Right renal cortex interstitium (tissue), 3 donors: ENCODE measurements at regions not wholly inside any gene's neighbourhood (a gene's known extent, or its start where the extent isn't known, plus 50 kb on each side); places are given as distances from the start of the nearest gene placed in this dataset.

Source experiments
- DNase-seq, 3 donors: peaks; one replicate each; pipeline ENCODE4 v3.0.0-alpha.2; 2013; ENCODE audit warnings: low read depth in 3 of 3, low spot score in 2 of 3

GRCh38 chr5:4837489-4838058 is 302.6 kb upstream of the ADAMTS16 start:
- DNase-seq, result no peak

- DNase-seq, result no peak
Observed at GRCh38 chr5:4845221-4845620, 294.9 kb upstream of the ADAMTS16 start.

GRCh38 chr5:4847766-4848165 is 292.4 kb upstream of the ADAMTS16 start:
- no peak for DNase-seq

GRCh38 chr5:4855036-4855435 is 285.1 kb upstream of the ADAMTS16 start:
- no peak for DNase-seq

- DNase-seq, result no peak
Observed at GRCh38 chr5:4855880-4856279, 284.2 kb upstream of the ADAMTS16 start.

- no peak for DNase-seq
Observed at GRCh38 chr5:4857761-4858160, 282.4 kb upstream of the ADAMTS16 start.

- no peak for DNase-seq
Observed at GRCh38 chr5:4859500-4860235, 280.5 kb upstream of the ADAMTS16 start.

- no peak for DNase-seq
Observed at GRCh38 chr5:4860631-4861030, 279.5 kb upstream of the ADAMTS16 start.

- DNase-seq, result no peak
Observed at GRCh38 chr5:4862500-4862899, 277.6 kb upstream of the ADAMTS16 start.

- DNase-seq, result no peak
Observed at GRCh38 chr5:4866131-4866659, 273.9 kb upstream of the ADAMTS16 start.

- DNase-seq, result no peak
Observed at GRCh38 chr5:4866817-4867216, 273.3 kb upstream of the ADAMTS16 start.

- no peak for DNase-seq
Observed at GRCh38 chr5:4868140-4868735, 271.9 kb upstream of the ADAMTS16 start.

- DNase-seq, result no peak
Observed at GRCh38 chr5:4873652-4874051, 266.5 kb upstream of the ADAMTS16 start.

- no peak for DNase-seq
Observed at GRCh38 chr5:4874097-4874496, 266.0 kb upstream of the ADAMTS16 start.

- DNase-seq, result no peak
Observed at GRCh38 chr5:4875942-4876341, 264.2 kb upstream of the ADAMTS16 start.

GRCh38 chr5:4876804-4877203 is 263.3 kb upstream of the ADAMTS16 start:
- DNase-seq, result no peak

- DNase-seq, result no peak
Observed at GRCh38 chr5:4877579-4877978, 262.6 kb upstream of the ADAMTS16 start.

GRCh38 chr5:4879075-4879474 is 261.1 kb upstream of the ADAMTS16 start:
- no peak for DNase-seq

GRCh38 chr5:4879693-4880303 is 260.3 kb upstream of the ADAMTS16 start:
- DNase-seq, result peak in 2 of 3 donors; percentile 58 to 68

- DNase-seq, result no peak
Observed at GRCh38 chr5:4880304-4880741, 259.8 kb upstream of the ADAMTS16 start.

- DNase-seq, result no peak
Observed at GRCh38 chr5:4881366-4882002, 258.6 kb upstream of the ADAMTS16 start.
